DMS79 (cell line): ENCODE measurements at regions not wholly inside any gene's neighbourhood (a gene's known extent, or its start where the extent isn't known, plus 50 kb on each side); places are given as distances from the start of the nearest gene placed in this dataset.

Experiments used
- DNase-seq: peaks from one replicate; lab custom pipeline; 2025; lab: John Stamatoyannopoulos, UW

DNA sequence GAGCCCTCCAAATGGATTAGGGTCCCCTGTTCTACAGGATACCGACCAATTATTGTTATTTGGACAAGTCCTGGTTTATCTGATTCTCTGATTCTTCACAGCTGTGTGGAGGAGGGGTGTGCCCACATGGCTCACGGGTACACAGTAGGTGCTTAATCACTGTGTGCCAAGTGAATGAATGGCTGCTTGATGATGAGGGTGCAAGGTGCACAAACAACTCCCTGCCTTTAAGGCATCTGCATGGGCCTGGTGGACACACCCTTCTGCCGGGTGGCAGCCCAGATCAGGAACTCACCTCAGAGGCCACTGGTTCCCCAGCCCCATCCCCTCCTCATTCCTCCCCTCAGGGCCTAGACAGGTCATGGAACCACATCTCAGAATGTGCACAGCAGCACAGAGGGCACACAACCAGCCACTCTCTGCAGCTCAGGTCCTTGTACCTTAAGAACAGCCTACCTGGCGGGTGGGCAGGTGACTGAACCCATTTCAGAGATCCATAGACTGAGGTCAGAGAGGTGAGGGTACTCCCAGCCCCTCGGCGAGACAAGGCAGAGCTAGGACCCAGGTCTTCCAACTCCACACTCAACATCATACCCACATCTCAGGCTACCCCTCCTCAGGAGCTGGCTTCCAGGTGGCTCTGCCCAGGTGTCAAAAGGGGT, 50.3 kb downstream of the SHANK2 start:
- no peak for DNase-seq

DNA sequence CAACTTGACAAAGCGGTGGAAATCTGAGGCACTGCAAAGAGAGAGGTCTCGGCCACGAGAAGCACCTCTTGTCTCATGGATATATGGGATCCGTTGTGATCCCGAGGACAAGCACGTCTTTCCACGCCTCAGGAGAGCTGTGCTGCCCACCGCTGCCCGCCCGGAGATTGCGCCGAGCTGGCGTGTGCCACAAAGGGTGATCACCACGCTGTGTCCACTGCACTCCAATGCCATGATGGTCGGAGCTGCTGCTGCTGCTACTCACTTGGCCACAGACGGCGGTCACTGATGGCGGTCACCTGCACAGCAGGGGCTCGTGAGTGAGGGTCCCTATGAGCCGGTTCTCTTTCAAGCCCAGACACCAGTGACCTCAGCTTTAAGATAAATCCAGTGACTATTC, 51.1 kb downstream of the SHANK2 start:
- DNase-seq = no peak

DNA sequence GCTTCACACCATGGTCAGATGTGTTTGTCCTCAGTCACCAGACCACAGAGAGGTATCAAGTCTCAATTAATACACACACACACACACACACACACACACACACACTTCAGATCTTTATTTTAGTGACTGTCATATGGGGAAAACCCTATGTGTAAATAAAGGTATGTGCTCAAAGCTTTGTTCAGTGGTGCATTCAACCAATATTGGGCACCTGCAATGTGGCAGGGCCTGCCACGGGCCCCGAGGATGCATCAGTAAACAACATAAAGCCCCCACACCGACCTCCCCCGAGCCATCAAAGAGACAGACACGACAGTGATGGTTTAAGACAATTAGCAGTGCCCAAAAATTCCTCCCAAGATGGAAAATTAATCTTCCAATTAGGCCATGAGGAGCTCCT, 51.6 kb downstream of the SHANK2 start:
- no peak for DNase-seq

DNA sequence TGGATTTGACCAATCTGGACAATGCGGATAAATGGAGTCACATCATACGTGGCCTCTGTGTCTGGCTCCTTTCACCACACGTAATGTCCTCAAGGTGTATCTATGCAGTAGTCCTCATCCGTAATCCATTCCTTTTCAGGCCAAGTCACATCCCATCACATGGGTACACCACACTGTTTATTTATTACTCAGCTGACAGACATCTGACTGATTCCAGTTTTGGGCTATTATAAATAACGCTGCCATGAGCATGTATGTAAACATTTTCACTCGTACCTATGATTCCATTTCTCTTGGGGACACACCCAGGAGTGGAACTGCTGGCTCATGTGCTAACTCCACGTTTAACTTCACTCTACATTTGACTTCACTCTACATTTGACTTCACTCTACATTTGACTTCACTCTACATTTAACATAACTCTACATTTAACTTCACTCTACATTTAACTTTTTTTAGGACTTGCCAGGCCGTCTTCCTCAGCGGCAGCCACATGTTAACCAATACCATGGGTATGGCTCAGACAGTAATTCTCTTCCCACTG, 52.1 kb downstream of the SHANK2 start:
- DNase-seq = no peak

DNA sequence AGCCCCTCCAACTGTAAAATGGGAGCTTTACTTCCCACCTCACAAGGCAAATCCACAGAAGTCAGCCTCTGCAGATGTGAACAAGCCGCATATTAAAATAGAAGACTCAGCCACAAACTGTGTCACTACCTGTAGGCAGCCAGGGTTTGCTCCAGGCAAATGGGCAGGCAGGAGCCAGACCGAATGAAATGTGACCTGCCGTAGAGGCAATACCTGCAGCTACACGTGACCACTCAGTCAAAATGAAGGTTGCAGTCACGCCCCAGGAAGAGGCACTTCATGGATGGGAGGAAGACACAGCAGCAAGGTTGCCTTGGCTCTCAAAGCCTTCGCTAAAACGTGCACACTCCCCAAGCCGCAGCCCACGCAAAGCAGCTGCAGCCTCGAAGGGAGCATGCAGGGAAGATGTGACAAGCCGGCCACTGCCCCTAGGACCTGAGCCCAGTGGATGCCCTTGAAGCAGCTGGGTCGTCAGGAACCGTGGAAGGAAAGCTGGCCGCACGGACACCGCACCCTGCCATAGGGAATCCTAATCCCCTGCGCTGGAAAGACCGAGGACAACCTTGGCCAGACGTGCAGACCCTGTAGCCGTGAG, 53.1 kb downstream of the SHANK2 start:
- DNase-seq = no peak

DNA sequence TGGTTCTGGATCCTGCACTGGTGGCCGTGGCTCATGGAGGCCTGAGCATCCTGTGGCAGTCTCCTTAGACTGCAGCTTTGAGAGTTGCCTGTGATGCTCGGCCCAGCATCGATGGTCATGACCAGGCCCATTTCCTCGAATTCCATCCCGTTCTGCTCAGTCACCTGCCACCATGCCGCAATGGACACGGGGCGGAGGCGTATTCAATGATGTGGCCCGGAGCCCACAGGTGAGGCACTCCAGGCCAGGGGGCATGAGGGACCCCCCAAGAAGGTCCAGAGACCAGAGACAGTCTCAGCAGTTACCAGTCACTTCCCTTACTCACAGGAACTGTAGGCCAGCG, 53.6 kb downstream of the SHANK2 start:
- DNase-seq = no peak

DNA sequence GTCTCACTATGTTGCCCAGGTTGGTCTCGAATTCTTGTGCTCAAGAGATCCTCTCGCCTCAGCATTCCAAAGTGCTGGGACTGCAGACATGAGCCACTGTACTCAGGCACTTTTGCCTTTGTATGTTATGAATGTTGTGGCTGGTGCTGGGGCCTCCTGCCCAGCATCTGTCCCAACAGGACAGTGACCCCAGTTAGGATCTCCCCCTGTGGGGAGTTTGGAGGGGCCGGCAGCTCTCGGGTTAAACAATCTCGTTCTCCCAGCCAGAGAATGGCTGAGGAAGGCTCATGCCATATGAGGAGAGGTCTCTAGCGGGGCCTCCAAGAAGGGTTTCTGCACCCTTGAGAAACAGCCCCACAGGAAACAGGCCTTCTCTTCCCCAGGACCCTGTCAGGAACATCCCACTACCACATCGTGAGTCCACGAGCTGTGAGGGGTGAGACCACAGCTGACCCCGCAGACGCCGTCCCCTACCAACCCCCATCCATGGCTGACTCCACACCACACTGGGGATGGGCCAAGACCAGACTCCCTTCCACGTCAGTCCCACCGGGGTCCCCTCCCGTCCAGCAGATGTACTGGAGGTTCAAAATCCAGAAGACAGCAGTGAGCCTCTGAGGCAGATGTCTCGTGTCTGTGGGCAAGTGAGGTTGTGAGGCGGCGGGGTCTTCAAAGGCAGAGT, 54.1 kb downstream of the SHANK2 start:
- no peak for DNase-seq

DNA sequence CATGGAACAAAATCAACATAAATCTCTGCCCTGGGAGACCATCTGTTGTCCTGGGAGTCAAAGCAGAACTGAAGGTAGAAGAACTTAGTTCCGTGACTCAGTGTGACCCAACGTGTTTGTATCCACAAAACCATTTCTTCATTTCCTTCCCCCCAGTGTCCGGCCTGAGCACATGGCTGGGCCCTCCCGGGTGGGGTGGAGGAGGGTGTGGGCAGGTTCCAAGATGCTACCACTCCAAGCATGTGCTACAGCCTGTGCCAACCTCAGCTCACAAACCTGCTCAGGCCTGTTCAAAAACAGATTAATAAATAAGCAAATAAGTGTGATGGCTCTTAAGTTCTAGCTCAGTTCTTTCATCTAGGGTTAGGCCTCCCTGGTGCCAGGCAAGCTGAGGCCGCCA, 55.3 kb downstream of the SHANK2 start:
- peak; percentile 55 for DNase-seq

DNA sequence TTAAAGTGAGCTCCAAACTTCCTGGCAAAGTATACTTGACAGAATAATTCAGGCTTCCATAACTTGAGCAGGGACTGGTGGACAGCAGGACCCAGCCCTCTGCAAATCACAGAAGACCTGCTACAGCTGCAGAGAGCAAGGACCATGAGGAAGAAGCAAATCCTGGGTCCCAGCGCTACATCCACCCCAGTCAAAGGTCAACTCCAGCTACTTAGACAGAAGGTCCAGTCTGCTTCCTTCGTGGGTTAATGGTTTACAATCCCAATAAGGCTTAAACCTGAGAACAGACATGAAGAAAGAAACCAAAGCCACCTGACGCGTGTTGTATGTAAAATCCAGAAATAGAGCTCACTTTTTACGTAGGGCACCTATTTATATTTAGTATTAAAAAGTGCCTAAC, 57.7 kb downstream of the SHANK2 start:
- no peak for DNase-seq

DNA sequence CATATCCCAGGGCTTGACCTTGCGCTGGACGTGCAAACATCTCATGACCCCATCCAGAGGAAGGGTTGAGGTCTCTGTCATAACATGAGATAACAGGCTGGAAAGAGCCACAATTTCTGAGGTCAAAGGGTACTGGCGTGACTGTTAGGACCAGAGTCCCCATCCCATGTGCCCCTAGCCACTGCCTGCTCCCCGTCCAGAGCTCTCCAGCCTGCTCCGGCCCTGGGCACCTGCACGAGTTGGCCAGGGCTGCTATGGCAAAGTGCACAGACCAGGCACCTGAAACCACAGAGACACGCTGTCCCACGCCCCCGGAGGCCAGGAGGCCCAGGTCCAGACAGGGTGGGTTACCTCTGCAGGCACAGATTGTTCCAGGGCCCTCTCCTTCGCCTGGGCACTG, 58.9 kb downstream of the SHANK2 start:
- no peak for DNase-seq

DNA sequence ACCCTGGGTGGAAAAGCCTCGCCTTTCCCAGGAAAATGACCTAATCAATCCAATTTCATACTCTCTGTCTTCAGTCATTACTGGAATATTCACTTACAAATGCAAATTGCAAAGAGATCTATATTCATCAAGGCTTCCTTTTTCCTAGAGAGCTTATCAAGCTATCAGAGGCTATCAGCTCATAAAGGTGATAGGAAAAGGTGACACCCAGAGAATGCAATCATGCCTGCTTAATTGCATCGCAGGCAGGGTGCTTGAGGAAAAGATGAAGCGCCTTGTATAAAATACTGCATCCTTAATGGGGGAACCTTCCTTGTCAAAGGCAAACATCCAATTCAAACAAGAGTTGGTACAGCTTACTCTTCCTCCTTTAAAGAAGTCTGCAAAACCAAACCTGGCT, 59.7 kb downstream of the SHANK2 start:
- no peak for DNase-seq

DNA sequence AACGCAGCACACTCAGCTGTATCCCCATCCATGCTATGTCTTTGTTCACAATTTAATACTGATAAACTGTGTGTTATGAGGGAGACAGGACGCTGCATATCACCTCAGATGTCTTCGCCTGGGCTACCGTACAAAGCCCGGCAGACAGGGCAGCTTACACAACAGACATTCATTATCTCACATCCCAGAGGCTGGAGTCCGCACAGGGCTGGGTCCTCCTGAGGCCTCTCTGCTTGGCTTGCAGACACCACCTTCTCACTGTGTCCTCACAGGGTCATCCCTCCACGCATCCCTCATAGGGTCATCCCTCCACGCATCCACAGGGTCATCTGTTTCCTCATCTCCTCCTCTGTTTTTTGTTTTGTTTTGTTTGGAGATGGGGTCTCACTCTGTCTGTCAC, 61.2 kb downstream of the SHANK2 start:
- DNase-seq = no peak

DNA sequence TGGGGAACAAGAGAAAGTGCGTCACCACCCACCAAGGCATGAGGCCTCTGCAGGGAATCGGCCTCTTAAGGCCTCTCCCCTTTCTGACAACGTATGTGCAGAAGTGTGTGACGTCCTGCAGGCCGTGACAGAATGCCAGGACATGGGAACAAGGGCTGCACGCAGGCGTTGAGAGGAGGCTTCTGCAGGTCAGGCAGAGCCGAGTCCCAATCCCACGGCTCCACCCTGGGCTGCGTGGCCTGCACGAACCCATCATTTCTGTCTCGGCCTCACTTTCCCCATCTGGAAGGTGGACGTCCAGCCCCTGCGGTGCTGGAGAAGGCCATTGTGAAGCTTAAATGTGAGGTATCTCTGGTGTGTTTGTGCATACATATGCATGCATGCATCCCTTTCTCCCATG, 61.8 kb downstream of the SHANK2 start:
- DNase-seq = no peak

DNA sequence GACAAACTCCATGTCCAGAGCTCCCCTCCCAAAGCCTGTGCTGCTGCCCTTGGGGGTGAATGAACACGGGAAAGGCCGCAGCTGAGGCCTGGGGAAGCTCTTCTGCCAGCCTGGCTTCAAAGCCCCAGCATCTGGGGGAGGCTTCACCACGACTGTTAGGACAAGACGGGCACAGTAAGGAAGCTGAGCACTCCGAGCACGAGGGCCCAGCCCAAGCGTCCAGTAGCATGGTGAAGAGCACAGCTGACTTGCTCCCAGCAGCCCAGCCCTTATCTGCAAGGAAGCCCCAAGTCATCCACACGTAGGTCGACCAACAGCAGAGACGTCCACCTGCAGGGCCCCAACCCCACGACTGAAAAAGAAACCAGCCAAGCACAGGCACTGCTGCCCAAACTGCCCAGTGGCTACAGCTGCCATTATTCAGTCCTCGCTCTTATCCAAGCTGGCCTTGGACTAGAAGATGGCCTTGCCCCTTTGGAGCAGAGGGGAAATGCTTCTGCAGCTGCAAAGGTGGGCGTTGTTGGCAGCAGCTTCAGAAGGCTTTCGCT, 62.5 kb downstream of the SHANK2 start:
- no peak for DNase-seq

DNA sequence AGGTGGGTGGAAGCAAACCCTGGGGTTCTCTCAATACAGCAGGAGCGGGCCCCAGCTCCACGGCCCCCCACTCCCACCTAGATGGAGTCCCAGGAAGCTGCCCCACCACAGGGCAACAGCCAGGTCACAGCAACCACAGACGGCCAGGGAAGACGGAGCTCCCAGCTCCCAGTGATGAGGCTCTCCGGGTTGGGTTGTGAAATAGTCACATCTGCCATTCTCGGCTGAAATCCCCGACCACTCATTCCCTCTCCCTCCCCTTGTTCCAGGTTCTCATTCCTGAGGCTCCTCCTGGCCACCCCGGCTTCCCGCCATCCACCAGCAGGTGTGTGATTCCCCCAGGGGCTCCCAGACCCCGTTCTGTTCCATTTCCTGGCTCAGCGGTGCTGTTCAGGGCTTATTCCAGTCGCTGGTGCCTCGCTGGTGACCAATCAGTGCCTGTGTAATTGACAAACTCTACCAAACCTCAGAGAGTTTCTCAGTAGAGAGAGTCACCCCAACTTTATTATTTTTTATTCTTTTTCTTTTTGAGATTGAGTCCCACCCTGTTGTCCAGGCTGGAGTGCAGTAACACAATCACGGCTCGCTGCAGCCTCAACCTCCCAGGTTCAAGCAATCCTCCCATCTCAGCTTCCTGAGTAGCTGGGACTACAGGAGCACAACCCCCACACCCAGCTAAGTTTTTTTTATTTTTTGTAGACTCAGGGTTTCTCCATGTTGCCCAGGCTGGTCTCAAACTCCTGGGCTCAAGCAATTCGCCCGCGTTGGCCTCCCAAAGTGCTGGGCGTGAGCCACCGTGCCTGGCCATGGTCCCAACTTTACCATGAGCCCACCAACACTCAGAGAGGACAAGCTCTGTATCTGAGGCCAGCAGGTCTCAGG, 63.2 kb downstream of the SHANK2 start:
- no peak for DNase-seq

DNA sequence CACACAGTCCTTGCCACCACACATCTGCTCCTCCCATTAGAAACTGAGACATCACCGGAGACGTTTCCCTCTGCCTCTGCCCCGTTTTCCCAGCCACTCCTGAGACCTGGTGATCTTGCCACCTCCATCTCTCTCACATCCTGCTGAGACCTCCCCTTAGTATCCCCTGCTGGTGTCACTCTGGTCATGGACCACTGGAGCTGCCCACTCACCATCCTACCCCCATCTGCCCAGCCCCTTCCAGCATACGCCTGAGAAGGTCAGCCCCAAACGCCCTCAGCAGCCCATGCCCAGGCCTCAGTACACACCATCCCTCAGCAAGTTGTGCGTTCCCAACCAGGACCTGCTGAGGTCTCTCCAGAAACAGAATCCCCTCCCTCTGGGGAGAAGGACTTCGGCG, 64.3 kb downstream of the SHANK2 start:
- no peak for DNase-seq

DNA sequence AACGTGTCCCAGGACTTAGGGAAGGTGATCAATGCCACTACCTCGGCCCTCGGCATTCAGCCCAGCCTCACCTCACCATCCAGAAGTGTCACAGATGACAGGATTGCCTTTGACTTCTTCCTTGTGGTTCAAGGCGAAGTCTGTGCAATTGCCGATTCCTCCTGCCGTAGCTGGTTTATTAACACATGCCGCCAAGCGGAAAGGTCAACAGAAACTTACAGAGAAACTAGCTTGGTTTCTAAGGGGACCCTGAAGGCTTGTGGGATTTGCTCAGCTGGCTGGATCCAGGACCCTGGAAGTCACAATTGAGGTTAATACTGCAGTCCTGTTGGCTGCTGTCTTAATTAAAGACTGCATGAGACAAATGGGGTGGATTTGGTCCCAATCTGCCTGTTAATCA, 65.6 kb downstream of the SHANK2 start:
- no peak for DNase-seq

DNA sequence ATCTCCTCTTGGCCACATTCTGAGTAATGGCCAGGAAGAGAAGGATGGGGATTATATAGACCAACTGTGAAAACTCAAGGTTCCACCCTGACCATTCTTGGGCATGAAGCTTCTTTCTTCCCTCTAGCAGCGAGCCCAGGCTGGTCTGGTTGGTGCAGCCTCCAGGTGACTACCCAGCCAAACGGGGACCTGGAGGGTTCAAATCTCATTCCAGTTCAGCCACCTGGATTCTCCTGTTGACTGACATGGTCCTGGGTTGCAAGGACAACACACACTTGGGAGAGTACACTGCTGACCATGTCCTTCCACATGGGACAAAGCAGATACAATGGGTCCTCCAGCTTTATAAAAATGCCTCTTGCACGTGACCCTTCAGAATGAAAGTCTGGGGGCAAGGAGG, 67.0 kb downstream of the SHANK2 start:
- no peak for DNase-seq

DNA sequence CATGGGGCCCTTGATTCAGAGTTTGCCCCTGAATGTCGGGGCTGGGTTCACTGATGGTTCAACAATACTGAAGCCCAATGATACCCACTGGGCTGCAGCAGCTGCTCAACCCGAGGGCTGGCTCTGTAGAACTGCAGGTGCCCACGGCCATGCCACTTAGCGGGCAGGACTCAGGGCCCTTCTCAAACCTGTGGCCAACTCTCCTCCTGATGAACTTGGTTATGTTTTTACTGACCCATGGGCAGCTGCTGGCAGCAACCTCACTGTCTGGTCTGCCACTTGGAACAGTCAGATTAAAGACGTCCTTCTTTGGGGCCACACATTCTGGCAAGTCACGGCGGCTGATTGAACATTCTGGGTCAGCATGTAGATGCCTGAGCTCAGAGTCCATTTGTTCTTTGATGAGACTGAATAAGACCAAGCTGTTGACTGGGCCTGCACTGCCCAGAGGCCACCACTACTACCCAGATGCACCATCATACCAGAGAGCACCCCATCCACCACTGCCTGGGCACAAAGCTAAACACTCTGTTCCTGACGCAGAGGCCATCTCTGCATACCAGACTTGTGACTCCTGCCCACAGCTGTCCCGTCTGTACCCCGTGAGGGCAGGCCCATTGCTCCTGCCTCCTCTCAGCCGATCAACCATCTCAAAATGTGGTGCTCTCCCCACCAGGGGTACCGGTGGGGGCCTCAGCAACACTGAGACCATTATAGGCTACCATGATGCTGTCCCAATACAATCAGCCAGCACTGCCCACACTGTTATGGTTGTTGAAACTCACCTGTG, 67.8 kb downstream of the SHANK2 start:
- no peak for DNase-seq

DNA sequence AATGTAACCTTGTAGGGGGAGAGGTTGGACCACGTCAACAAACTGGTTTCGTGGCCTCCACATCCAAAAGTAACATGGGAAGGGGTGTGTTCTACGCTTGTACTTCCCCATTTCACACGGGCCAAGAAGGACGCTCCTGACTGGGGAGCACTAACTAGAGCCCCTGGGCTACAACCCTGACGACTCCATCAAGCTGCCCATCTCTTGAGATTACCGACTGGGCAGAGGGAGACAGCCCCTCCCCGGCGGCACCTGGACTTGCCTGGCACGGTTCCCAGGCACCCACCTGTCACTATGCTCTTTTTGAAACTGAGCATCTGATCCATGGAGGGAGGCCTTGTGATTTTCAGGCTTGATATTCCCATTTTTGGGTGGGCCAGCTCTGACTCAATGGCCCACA, 68.5 kb downstream of the SHANK2 start:
- no peak for DNase-seq
